ENCODE measurements at regions not wholly inside any gene's neighbourhood (a gene's known extent, or its start where the extent isn't known, plus 50 kb on each side); places are given as distances from the start of the nearest gene placed in this dataset.

DNA sequence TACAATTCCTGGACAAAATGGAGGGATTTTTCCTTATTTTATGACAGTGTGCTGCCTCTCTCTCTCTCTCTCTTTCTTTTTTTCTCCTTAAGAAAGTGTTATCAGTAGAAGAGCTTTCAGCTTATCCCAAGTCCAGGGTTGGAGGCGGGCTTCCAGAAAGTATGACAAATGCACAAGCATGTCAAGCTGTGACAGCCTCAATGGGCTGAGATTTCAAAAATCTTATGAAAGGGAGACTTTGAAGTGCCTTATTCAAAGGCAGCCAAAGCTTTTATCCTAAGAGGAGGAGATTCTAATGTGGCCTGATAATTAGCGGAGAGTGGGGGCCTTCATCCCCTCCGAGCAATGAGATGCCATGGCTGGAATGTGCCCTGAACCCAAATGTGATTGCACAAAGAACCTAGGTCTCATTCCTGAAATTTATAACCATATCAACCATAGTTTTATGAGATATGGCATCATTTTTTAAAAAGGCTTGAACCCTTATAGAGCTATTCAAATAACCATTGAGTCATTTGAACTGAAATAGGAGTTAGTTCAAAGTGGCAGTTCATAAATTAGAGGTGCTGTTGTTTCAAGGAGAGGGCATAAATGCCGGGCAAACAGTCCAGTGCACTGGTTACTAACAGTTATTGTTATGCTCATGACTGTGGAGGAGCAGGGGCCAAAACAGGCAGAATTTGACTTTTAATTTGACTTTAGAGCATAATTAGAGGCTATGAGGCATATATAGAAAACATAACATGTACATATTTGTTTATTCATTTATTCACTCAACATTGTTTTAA lies 261.6 kb upstream of the THRB start:
- WGBS, 2 experiments (ENCODE audit: extremely low coverage in 2 of 2, insufficient read length in 1 of 2), result no CpG with 5 or more reads among the region's 4 CpGs
- Histone ChIP-seq H3K36me3 (ENCODE audit: control insufficient read depth, insufficient read depth, low read length) (no peaks in the 10 kb centered on the region), H2BK20ac (ENCODE audit: low read depth, low read length) (no peak overlapping the region), H3K4me2 (ENCODE audit: low read depth, low read length) (no peak overlapping the region), H4K91ac (ENCODE audit: insufficient read depth, low read depth, low read length) (no peak overlapping the region), H3K14ac (replicated peaks; ENCODE audit: low read depth, low read length) (no peak overlapping the region), H3K4ac (ENCODE audit: low read depth, low read length) (no peak overlapping the region), H3K56ac (ENCODE audit: extremely low read depth, insufficient read depth, low read length) (no peak overlapping the region), H2BK5ac (ENCODE audit: low read depth, low read length, poor library complexity, severe bottlenecking) (no peak overlapping the region), H3K4me1 (ENCODE audit: control insufficient read depth, insufficient read depth, low read length) (no peaks in the 10 kb centered on the region), H2BK120ac (ENCODE audit: low read depth, low read length) (no peak overlapping the region), H3K27ac (ENCODE audit: insufficient read depth, low read length) (no peak overlapping the region), H2AK5ac (ENCODE audit: low read depth, low read length) (no peak overlapping the region), H3K4me3 (ENCODE audit: insufficient read depth, low read depth, low read length) (no peak overlapping the region), H2AK9ac (replicated peaks; ENCODE audit: low read depth, low read length, poor library complexity) (no peak overlapping the region), H3K23ac (ENCODE audit: low read depth, low read length) (no peak overlapping the region), H4K20me1 (ENCODE audit: insufficient read depth, low read length) (no peaks in the 10 kb centered on the region), H3K9me3 (ENCODE audit: control insufficient read depth, insufficient read depth, low read length) (no peaks in the 10 kb centered on the region), H3K27me3 (ENCODE audit: control insufficient read depth, insufficient read depth, low read length) (no peaks in the 10 kb centered on the region), H3K9ac (ENCODE audit: low read depth, low read length) (no peak overlapping the region), H3K18ac (ENCODE audit: low read depth, low read length) (no peak overlapping the region), H4K8ac (ENCODE audit: low read depth in 2 of 2, low read length in 2 of 2) (no peak overlapping the region), H3K9me1 (ENCODE audit: insufficient read depth, low read length) (no peaks in the 10 kb centered on the region), H2AFZ (replicated peaks; ENCODE audit: low read length, poor library complexity) (no peak overlapping the region), H3K79me1 (ENCODE audit: low read depth in 1 of 2, low read length in 2 of 2) (no peaks in the 10 kb centered on the region), H4K5ac (ENCODE audit: low read depth, low read length) (no peak overlapping the region), H2BK15ac (ENCODE audit: low read depth, low read length) (no peak overlapping the region)
- no peak for TF ChIP-seq MXI1 (IDR thresholded peaks at IDR 0.05; ENCODE audit: borderline replicate concordance, low read depth, low read length)
- TF ChIP-seq RFX5 (IDR thresholded peaks at IDR 0.05; ENCODE audit: low read depth, low read length), result no peak
- BruUV-seq (replicated peaks), result no TSS peak
- ATAC-seq (ENCODE audit: low read depth) (no peak), DNase-seq (no peak)
- CTCF ChIA-PET, result no interaction called here
- in situ Hi-C loops (cut with MboI; ENCODE audit: low sequenced_read_pairs) (no loop called here), intact Hi-C loops (cut with micrococcal nuclease) (no loop called here), dilution Hi-C loops (cut with HindIII; ENCODE audit: low sequenced_read_pairs, unreplicated experiment) (no loop called here)
- POLR2A ChIA-PET (ENCODE audit: unreplicated experiment), result no interaction called here
